WTC11 (cell line): ENCODE measurements at regions not wholly inside any gene's neighbourhood (a gene's known extent, or its start where the extent isn't known, plus 50 kb on each side); places are given as distances from the start of the nearest gene placed in this dataset.

Source experiments
- ATAC-seq: fragments of 200-7000 bp; cut with Tn5 transposase; 2 replicates; pipeline ENCODE4 v1.10.0; 2021; ENCODE audit warnings: mild to moderate bottlenecking, moderate library complexity
- CTCF ChIA-PET: fragments of 300-600 bp; sonication (Branson Sonifier 250); formaldehyde crosslinking; loops from one replicate; lab custom pipeline; 2021; ENCODE audit warnings: antibody characterized with exemption; lab: Charles Lee
- POLR2A ChIA-PET: fragments of 350-600 bp; sonication (Branson Sonifier 250); formaldehyde crosslinking; loops from one replicate; lab custom pipeline; 2021; ENCODE audit warnings: antibody characterized with exemption; lab: Charles Lee
- DNase-seq: peaks from one replicate; pipeline ENCODE4 v3.0.0; 2021; ENCODE audit warnings: low spot score
- H3K27ac Mint-ChIP-seq: 2 replicates; pipeline ENCODE4 v1.8.0; 2021; ENCODE audit warnings: mixed read lengths
- H3K27me3 Mint-ChIP-seq: 2 replicates; pipeline ENCODE4 v1.8.0; 2021; ENCODE audit warnings: low read depth, mild to moderate bottlenecking, moderate library complexity, mixed read lengths
- H3K36me3 Mint-ChIP-seq: 2 replicates; pipeline ENCODE4 v1.8.0; 2021; ENCODE audit warnings: mixed read lengths
- H3K4me1 Mint-ChIP-seq: 2 replicates; pipeline ENCODE4 v1.8.0; 2022; ENCODE audit warnings: mixed read lengths
- H3K4me3 Mint-ChIP-seq: 2 replicates; pipeline ENCODE4 v1.8.0; 2021; ENCODE audit warnings: mild to moderate bottlenecking, moderate library complexity, mixed read lengths
- H3K9me3 Mint-ChIP-seq: 2 replicates; pipeline ENCODE4 v1.8.0; 2021; ENCODE audit warnings: mixed read lengths
- AFF4 ChIP-seq: sonication (generic); formaldehyde crosslinking; IDR thresholded peaks from 2 replicates; pipeline ENCODE4 v1.8.1; 2023; ENCODE audit warnings: mild to moderate bottlenecking, missing genetic modification reagents, borderline replicate concordance
- ARID4B ChIP-seq: sonication (generic); formaldehyde crosslinking; IDR thresholded peaks from 2 replicates; pipeline ENCODE4 v1.8.0; 2023; ENCODE audit warnings: missing genetic modification reagents, mild to moderate bottlenecking, borderline replicate concordance
- CBFB ChIP-seq: sonication (generic); formaldehyde crosslinking; IDR thresholded peaks from 2 replicates; pipeline ENCODE4 v1.8.1; 2022; ENCODE audit warnings: mild to moderate bottlenecking, low read depth, missing genetic modification reagents
- E2F5 ChIP-seq: sonication (generic); formaldehyde crosslinking; IDR thresholded peaks from 2 replicates; pipeline ENCODE4 v1.8.1; 2022; ENCODE audit warnings: mild to moderate bottlenecking, moderate library complexity, missing genetic modification reagents
- FOXK1 ChIP-seq: sonication (generic); formaldehyde crosslinking; IDR thresholded peaks from 2 replicates; pipeline ENCODE4 v1.8.0; 2022; ENCODE audit warnings: mild to moderate bottlenecking, moderate library complexity, missing genetic modification reagents
- FOXP4 ChIP-seq: sonication (generic); formaldehyde crosslinking; IDR thresholded peaks from 2 replicates; pipeline ENCODE4 v1.8.0; 2022; ENCODE audit warnings: mild to moderate bottlenecking, missing genetic modification reagents
- JAZF1 ChIP-seq: fragments of 250-450 bp; sonication (Bioruptor Pico); IDR thresholded peaks from 2 replicates; pipeline ENCODE4 v1.9.0; 2021; ENCODE audit warnings: moderate library complexity, mild to moderate bottlenecking, inconsistent platforms
- TP53 ChIP-seq: sonication (generic); formaldehyde crosslinking; IDR thresholded peaks from 2 replicates; pipeline ENCODE4 v1.8.1; 2023; ENCODE audit warnings: mild to moderate bottlenecking, missing genetic modification reagents
- ZBTB43 ChIP-seq: sonication (generic); formaldehyde crosslinking; IDR thresholded peaks from 2 replicates; pipeline ENCODE4 v1.8.1; 2023; ENCODE audit warnings: mild to moderate bottlenecking, missing genetic modification reagents
- ZNF416 ChIP-seq: fragments of 250-450 bp; sonication (Bioruptor Pico); IDR thresholded peaks from 2 replicates; pipeline ENCODE4 v1.9.0; 2021; ENCODE audit warnings: mild to moderate bottlenecking, inconsistent platforms
- ZNF512 ChIP-seq: sonication (generic); formaldehyde crosslinking; IDR thresholded peaks from 2 replicates; pipeline ENCODE4 v1.8.1; 2022; ENCODE audit warnings: missing genetic modification reagents, borderline replicate concordance

GRCh38 chr4:3658530-3658913 lies 107.7 kb upstream of the ADRA2C start:
- peaks cover 17% of the 10 kb centered on the region for H3K4me1 Mint-ChIP-seq
- H3K27me3 Mint-ChIP-seq: no peaks in the 10 kb centered on the region
- CTCF ChIA-PET: interaction anchor here (0.7 kb wide), 1 partner anchor 89 kb away, joined by 3 read pairs; no protein-coding TSS in a partner anchor
- no peaks in the 10 kb centered on the region for H3K36me3 Mint-ChIP-seq
- no peak overlapping the region for H3K4me3 Mint-ChIP-seq
- DNase-seq: no peak
- H3K27ac Mint-ChIP-seq: no peak overlapping the region
- TF ChIP-seq JAZF1: no peak
- TF ChIP-seq E2F5 (CRISPR knock-in tag): no peak
- TF ChIP-seq ZNF512 (CRISPR knock-in tag): no peak
- TF ChIP-seq CBFB (CRISPR knock-in tag): no peak
- no peak for TF ChIP-seq ZNF416
- no peak for TF ChIP-seq FOXP4
- no peak for TF ChIP-seq ARID4B (CRISPR knock-in tag)
- TF ChIP-seq TP53 (CRISPR knock-in tag): no peak
- TF ChIP-seq, all 79 proteins: peak for 0
- ATAC-seq: no peak
- no peaks in the 10 kb centered on the region for H3K9me3 Mint-ChIP-seq
- POLR2A ChIA-PET: no interaction called here

GRCh38 chr4:3657902-3658529 lies 108.2 kb upstream of the ADRA2C start:
- Mint-ChIP-seq H3K4me3 (no peak overlapping the region), H3K27ac (no peak overlapping the region), H3K9me3 (no peaks in the 10 kb centered on the region), H3K36me3 (no peaks in the 10 kb centered on the region), H3K27me3 (no peaks in the 10 kb centered on the region), H3K4me1 (peaks cover 17% of the 10 kb centered on the region)
- ChIA-PET POLR2A (no interaction called here), CTCF (interaction anchor here (0.7 kb wide), 2 partner anchors 90 to 135 kb away, joined by 3 read pairs; no protein-coding TSS in a partner anchor)
- DNase-seq: no peak
- no peak for ATAC-seq
- TF ChIP-seq FOXK1 (CRISPR knock-in tag): no peak

- H3K4me3 Mint-ChIP-seq: no peak overlapping the region
- H3K27me3 Mint-ChIP-seq: no peaks in the 10 kb centered on the region
- POLR2A ChIA-PET: no interaction called here
- DNase-seq: no peak
- CTCF ChIA-PET: interaction anchor here (0.6 to 1.4 kb wide), 2 partner anchors 36 to 41 kb away, joined by 3 to 4 read pairs; no protein-coding TSS in a partner anchor
- no peak overlapping the region for H3K27ac Mint-ChIP-seq
- H3K9me3 Mint-ChIP-seq: no peaks in the 10 kb centered on the region
- H3K4me1 Mint-ChIP-seq: peaks cover 17% of the 10 kb centered on the region
- ATAC-seq: no peak
- no peaks in the 10 kb centered on the region for H3K36me3 Mint-ChIP-seq
- TF ChIP-seq AFF4: no peak
- no peak for TF ChIP-seq ZBTB43 (CRISPR knock-in tag)
- no peak for TF ChIP-seq FOXP4
These were observed 109.5 kb upstream of the ADRA2C start for GRCh38 chr4:3656416-3657356.
